LHCN-M2 (cell line): ENCODE measurements at regions not wholly inside any gene's neighbourhood (a gene's known extent, or its start where the extent isn't known, plus 50 kb on each side); places are given as distances from the start of the nearest gene placed in this dataset.
"Not testable (repeated sequence)": the region's sequence is repeated elsewhere in the genome, so short reads cannot be mapped to it uniquely, and the experiment has no call there.

ENCODE experiments used
- DNase-seq: peaks from one replicate; pipeline ENCODE4 v3.0.0-alpha.2; 2012; ENCODE audit warnings: low read depth

- DNase-seq = not testable (repeated sequence)
Observed at GRCh38 chr6:30807566-30807965, 63.2 kb upstream of the IER3 start.

DNA sequence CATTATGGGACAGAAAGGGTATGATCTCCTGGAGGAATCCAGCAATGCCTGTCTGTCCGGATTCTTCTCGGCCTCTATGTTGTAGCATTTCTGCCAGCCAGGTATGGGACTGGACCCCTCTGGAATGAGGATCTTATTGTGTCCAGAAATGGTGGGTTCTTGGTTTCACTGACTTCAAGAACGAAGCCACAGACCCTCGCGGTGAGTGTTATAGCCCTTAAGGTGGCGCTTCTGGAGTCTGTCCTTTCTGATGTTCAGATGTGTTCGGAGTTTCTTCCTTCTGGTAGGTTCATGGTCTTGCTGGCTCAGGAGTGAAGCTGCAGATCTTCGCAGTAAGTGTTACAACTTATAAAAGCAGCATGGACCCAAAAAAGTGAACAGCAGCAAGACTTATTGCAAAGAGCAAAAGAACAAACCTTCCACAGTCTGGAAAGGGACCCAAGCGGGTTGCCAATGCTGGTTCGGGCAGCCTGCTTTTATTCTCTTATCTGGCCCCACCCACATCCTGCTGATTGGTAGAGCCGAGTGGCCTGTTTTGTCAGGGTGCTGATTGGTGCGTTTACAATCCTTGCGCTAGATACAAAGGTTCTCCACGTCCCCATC, 62.3 kb upstream of the IER3 start:
- no peak for DNase-seq

DNA sequence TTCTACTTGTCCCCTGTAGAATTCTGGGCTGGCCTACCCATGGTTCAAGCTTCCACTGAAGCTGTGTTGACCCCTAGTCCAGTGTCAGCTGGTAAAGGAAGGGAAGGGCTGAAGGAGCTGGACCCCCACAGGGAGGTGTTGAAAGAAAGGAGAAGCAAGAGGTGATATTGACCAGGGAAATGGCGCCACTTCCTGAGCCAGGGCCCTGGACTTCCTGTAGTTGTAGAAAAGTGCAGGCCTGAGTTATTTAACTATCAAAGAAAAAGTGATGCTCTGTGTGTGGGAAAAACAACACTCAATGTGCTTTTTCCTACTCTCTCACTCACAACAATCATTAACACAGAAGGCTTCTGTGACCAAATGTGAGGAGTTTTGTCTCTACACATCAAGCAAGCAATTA, 60.0 kb upstream of the IER3 start:
- DNase-seq = no peak

DNA sequence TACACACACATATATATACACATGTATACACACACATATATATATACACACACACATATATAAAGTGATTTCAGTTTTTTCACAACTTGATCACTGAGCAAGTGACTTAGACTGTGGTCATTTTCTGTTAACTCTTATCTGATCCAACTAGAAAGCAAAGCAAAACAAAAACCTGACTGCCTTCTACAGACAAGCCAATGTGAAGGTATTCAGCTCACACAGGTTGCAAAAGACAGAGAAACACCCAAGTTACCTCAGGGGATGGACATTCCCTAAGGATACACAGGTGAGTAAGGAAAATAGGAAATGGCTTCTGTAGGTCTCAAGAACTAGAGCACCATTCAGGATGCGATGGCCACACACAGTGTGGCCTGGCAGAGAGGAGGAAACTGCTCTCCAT, 58.4 kb upstream of the IER3 start:
- DNase-seq = no peak

DNA sequence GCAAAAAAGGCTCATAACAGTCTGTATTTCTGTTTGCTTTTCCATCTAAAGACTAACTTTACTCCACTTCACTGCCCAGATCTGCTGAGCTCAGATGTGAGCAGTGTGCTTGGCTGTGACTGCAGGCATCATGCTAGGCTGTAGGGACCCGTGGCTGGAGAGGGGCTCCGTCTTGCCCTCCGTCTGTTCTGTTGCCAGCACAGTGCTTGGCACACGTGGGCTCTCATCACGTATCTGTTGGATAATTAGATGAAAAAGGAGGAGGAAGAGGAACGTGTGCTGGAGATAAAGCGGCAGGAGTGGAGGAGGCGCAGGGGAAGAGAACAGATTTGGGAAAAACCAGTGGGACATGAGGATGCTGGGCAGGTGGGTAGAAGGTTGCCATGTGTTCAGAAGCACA, 57.6 kb upstream of the IER3 start:
- no peak for DNase-seq

GRCh38 chr6:30800871-30801270, 56.5 kb upstream of the IER3 start:
- DNase-seq = no peak

DNA sequence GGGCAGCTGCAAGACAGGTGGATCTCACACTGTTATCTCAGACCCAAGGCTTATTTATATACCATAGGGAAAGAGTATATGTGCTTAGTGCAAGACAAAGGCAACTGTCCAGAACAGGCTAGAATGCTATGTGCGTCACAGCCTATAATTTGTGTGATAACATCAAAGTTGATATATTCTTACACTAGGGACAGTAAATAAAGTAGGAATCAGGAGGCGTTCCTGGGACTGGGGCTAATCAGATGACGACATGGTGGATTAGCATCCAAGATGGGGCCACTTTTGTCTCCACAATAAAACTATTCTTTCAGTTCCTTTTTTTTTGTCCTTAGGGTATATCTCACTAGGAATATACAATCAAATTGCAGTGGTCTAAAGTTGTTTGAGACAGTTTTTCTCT, 54.9 kb upstream of the IER3 start:
- no peak for DNase-seq

GRCh38 chr6:30798494-30798893, 54.1 kb upstream of the IER3 start:
- DNase-seq = no peak

DNA sequence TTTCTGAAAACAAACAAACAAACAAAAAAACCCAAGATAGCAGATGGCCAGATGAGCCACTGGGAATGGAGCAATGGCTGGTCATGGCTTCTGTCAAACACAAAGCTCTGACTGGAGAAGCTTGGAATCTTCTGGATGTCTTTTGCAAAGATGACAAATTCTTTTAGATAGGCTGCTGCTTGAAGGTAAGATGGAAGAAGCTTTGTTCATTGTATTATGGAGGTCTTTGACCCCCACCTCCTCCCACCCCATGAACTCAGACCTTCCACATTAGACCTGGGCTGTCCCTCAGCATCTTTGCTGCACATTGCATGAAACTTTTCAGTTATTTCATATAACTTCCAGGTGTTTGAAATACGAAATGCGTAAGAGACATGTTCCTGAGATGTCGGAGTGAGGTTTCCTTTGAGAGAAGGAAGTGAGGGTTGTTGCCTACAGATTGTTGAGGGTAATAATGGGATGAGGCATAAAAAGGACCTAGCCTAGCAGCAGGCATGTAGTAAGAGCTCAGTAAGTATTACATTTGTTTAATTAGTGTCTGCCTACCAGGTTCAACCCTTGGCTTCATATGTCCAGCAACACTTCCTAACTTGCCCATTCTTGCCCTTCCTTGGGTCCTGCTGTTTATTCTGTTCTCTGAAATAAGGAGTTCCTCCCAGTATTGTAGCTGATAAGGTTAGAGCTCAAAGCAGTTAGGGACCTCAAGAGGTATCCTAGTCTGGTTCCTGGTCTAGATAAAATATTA, 51.4 kb upstream of the IER3 start:
- DNase-seq = no peak
